OCI-LY7 (cell line): ENCODE measurements at regions not wholly inside any gene's neighbourhood (a gene's known extent, or its start where the extent isn't known, plus 50 kb on each side); places are given as distances from the start of the nearest gene placed in this dataset.

Source experiments
- CTCF ChIP-seq: fragments of 200-600 bp; sonication (generic); conservative IDR thresholded peaks from 2 replicates; pipeline ENCODE4 v1.5.1; 2014; ENCODE audit warnings: mild to moderate bottlenecking, antibody characterized with exemption, low read length, moderate library complexity, mixed read lengths
- EZH2phosphoT487 ChIP-seq: fragments of 200-600 bp; sonication (generic); IDR thresholded peaks from 2 replicates; pipeline ENCODE4 v1.6.1; 2018; ENCODE audit warnings: low read depth, borderline replicate concordance, mild to moderate bottlenecking, mixed run types, antibody characterized with exemption, low read length, moderate library complexity, mixed read lengths

GRCh38 chr2:145558617-145559350 lies 1038.9 kb upstream of the ZEB2 start:
- TF ChIP-seq CTCF (no peak), EZH2phosphoT487 (no peak)
